ENCODE measurements at regions not wholly inside any gene's neighbourhood (a gene's known extent, or its start where the extent isn't known, plus 50 kb on each side); places are given as distances from the start of the nearest gene placed in this dataset.

DNA sequence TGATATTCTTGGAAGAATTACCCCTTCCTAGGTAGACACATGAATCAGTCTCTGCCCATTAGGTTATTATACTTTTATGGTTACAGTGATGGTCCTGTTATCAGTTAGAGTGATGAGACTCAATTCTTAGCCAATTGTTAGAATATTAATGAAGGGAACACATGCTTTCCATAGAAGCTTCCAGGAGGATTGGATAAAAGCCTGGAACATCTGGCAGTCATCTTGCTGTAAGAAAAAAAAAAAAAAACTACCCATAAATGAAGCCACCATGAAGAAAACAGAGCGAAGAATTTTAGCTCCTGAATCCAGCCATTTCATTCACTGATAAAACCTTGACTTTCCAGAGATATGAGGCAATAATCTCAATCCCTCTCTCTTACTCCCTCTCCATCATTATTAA lies 262.5 kb upstream of the GRIN3A start:
- TF ChIP-seq, protein P1, sequence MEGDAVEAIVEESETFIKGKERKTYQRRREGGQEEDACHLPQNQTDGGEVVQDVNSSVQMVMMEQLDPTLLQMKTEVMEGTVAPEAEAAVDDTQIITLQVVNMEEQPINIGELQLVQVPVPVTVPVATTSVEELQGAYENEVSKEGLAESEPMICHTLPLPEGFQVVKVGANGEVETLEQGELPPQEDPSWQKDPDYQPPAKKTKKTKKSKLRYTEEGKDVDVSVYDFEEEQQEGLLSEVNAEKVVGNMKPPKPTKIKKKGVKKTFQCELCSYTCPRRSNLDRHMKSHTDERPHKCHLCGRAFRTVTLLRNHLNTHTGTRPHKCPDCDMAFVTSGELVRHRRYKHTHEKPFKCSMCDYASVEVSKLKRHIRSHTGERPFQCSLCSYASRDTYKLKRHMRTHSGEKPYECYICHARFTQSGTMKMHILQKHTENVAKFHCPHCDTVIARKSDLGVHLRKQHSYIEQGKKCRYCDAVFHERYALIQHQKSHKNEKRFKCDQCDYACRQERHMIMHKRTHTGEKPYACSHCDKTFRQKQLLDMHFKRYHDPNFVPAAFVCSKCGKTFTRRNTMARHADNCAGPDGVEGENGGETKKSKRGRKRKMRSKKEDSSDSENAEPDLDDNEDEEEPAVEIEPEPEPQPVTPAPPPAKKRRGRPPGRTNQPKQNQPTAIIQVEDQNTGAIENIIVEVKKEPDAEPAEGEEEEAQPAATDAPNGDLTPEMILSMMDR (IDR thresholded peaks at IDR 0.05; ENCODE audit: control insufficient read depth, insufficient read depth, low read depth, low read length, missing control alignments) = no peak
- DNase-seq (ENCODE audit: low read depth) = no peak
- H3K4me3 ChIP-seq (ENCODE audit: control insufficient read depth, low read depth, low read length) = no peak overlapping the region

DNA sequence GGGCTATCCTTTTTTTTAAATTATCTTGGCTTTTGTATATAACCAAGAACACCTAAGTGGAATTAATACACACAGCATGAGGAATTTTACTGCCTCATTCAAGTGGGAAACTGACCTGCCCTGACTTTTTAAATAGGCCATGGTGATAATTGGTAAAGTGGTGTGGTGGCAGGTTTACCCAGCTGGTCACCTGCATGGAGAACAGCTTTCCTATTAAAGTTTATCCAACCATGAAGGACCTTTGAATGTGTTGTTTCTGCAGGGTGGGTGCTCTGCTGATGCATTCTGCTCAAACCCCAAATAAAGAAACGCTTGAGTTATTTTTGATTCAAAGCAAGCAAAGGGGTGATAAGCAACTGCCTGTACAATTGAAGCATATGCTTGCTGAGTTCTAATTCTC lies 261.0 kb upstream of the GRIN3A start:
- H3K4me3 ChIP-seq (ENCODE audit: control insufficient read depth, low read depth, low read length) = no peak overlapping the region
- TF ChIP-seq, protein P1 (IDR thresholded peaks at IDR 0.05; ENCODE audit: control insufficient read depth, insufficient read depth, low read depth, low read length, missing control alignments) = no peak
- no peak for DNase-seq (ENCODE audit: low read depth)

DNA sequence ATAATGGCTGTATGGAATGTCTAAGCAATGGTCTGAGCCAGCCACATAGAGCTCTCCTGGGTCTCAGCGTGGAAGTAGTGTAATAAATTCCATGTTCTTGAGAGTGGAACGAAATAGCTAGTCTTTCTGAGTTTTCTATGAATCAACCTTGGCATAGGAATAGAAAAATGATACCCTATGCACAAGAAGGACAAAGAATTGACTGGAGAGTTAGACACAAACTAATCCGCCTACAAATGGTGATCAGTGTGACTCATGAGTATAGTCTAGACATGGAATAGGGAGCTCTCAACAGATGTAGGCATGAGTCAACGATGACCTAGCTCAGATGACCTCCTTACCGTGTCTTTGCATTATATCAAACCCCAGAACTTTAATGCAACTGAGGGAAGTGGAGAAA lies 256.8 kb upstream of the GRIN3A start:
- TF ChIP-seq, protein P1 (IDR thresholded peaks at IDR 0.05; ENCODE audit: control insufficient read depth, insufficient read depth, low read depth, low read length, missing control alignments) = no peak
- no peak for DNase-seq (ENCODE audit: low read depth)
- no peak overlapping the region for H3K4me3 ChIP-seq (ENCODE audit: control insufficient read depth, low read depth, low read length)

DNA sequence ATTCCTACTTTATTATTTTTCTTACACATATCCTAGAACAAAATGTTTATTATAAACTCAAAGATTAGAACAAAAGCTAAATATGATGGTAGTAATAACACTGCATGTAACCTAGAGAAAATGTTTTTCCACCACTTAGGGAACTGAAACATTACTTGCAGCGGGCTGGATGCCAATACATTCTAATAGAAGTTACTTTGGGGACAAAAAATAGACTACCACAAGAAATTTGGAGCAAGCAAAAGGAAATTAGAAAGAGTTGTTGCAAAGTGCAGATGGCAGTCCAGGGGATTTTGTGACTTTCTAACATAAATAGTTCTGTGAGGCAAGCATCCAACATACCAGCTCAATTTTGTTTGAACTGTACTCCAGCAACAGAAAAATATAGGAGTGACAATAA lies 255.3 kb upstream of the GRIN3A start:
- no peak for DNase-seq (ENCODE audit: low read depth)
- TF ChIP-seq, protein P1 (IDR thresholded peaks at IDR 0.05; ENCODE audit: control insufficient read depth, insufficient read depth, low read depth, low read length, missing control alignments) = no peak
- no peak overlapping the region for H3K4me3 ChIP-seq (ENCODE audit: control insufficient read depth, low read depth, low read length)

DNA sequence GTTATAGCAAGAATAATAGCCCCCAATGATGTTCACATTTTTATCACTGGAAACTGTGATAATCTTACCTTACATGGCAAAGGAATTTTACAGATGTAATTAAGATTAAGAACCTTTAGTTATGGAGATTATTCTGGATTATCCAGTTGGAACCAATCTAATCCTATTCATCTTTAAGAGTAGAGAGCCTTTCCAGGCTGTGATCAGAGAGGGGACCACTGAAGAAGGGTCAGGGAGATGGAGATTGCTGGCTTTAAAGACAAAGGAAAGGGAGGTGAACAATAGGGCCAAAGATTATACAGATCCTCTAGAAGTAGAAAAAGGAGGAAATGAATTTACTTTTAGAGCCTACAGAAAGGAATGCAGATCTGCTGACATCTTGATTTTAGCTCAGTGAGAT lies 253.5 kb upstream of the GRIN3A start:
- no peak for DNase-seq (ENCODE audit: low read depth)
- no peak overlapping the region for H3K4me3 ChIP-seq (ENCODE audit: control insufficient read depth, low read depth, low read length)
- TF ChIP-seq, protein P1 (IDR thresholded peaks at IDR 0.05; ENCODE audit: control insufficient read depth, insufficient read depth, low read depth, low read length, missing control alignments) = no peak

DNA sequence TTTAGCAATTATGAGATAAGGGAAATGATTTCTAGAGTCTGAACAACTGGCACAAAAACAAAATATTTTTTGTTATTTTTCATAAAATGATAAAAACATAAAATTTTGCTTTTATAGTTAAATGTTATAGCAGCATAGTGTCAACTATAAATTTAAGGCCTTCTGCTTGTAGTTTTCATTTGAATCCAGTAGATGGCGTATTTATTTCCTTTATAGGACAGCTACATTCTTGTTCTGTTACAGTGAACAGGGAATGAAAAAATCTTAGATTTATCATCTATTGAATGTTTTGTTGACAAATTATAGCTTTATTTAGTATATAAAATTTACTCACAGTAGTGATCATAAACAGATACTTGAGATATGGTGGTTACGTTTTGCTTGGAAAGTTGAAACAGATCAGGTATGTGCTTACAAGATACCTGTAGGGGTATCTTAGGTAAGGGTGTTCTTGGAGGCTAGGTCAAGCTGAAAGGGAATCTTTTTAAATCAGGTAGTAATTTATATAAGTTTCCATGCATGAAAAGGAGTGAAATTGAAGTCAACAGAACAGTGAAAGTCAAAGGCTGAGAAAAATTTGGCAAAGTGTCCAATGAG lies 239.3 kb upstream of the GRIN3A start:
- TF ChIP-seq, protein P1 (IDR thresholded peaks at IDR 0.05; ENCODE audit: control insufficient read depth, insufficient read depth, low read depth, low read length, missing control alignments) = peak; percentile 29
- no peak overlapping the region for H3K4me3 ChIP-seq (ENCODE audit: control insufficient read depth, low read depth, low read length)
- DNase-seq (ENCODE audit: low read depth) = no peak

DNA sequence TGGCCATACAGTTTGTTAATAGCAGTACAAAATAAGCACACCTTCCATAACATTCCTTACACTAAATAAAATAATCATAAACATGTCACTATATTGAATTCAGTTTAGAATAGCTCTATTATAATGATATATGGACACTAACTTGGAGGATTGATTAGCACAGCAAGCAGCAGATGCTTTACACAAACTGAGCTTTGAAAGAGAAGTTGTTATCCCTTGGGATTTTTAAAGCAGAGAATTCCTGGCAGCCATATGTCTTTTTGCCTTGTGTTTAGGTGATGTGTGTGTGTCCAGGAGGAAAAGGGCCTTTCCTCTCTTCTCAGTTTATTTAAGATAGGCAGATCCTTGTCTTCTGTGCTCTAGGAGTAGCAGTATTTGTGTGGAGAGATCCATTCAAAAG lies 232.2 kb upstream of the GRIN3A start:
- no peak overlapping the region for H3K4me3 ChIP-seq (ENCODE audit: control insufficient read depth, low read depth, low read length)
- TF ChIP-seq, protein P1 (IDR thresholded peaks at IDR 0.05; ENCODE audit: control insufficient read depth, insufficient read depth, low read depth, low read length, missing control alignments) = no peak
- DNase-seq (ENCODE audit: low read depth) = no peak
